Activated CD4-positive, alpha-beta memory T cell treated with anti-CD3 and anti-CD28 coated beads for 36 hours (primary cell): ENCODE measurements at regions not wholly inside any gene's neighbourhood (a gene's known extent, or its start where the extent isn't known, plus 50 kb on each side); places are given as distances from the start of the nearest gene placed in this dataset.

ENCODE experiments used
- CTCF ChIA-PET: fragments of 350-600 bp; sonication (Branson Sonifier 250); formaldehyde crosslinking; loops from one replicate; lab custom pipeline; 2021; ENCODE audit warnings: antibody characterized with exemption, inconsistent platforms; lab: Charles Lee
- POLR2A ChIA-PET: fragments of 350-600 bp; sonication (Branson Sonifier 250); formaldehyde crosslinking; loops from one replicate; lab custom pipeline; 2021; ENCODE audit warnings: antibody characterized with exemption; lab: Charles Lee
- DNase-seq: peaks from one replicate; pipeline ENCODE4 v3.0.0-alpha.2; 2020
- H3K27ac Mint-ChIP-seq: one replicate; pipeline ENCODE4 v1.8.0; 2021; ENCODE audit warnings: mixed read lengths
- H3K27me3 Mint-ChIP-seq: one replicate; pipeline ENCODE4 v1.8.0; 2021; ENCODE audit warnings: mixed read lengths
- H3K36me3 Mint-ChIP-seq: one replicate; pipeline ENCODE4 v1.8.0; 2021; ENCODE audit warnings: mixed read lengths
- H3K4me1 Mint-ChIP-seq: one replicate; pipeline ENCODE4 v1.8.0; 2021; ENCODE audit warnings: low read depth, mixed read lengths
- H3K4me3 Mint-ChIP-seq: one replicate; pipeline ENCODE4 v1.8.0; 2021; ENCODE audit warnings: mild to moderate bottlenecking, mixed read lengths
- H3K9me3 Mint-ChIP-seq: one replicate; pipeline ENCODE4 v1.8.0; 2021; ENCODE audit warnings: mixed read lengths
- intact Hi-C: fragments of 100-400 bp; cut with micrococcal nuclease; formaldehyde crosslinking; loops from one replicate; pipeline ENCODE4 v1.15.1; 2023

DNA sequence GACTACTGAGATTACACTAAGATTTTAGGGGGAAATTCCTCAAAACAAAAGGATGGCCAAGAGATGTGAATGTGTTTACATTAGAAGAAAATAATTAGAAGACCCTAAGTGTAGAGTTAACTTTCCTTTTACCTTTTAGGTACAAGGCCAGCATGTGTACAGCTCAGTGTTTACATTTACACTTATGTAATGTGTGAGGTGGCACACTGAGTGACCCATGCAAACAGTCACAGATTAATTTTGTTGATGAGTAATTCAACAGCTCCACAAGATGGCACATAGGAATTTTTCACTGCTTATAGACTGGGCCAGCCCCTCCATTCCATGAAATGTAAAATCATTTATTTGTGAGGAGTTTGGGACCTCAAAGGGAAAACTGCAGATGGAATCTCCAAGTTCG, 90.1 kb upstream of the SLC12A2 start:
- DNase-seq = no peak
- Mint-ChIP-seq H3K36me3 (peaks cover 11% of the 10 kb centered on the region), H3K4me1 (no peaks in the 10 kb centered on the region), H3K9me3 (peaks cover 13% of the 10 kb centered on the region), H3K4me3 (no peak overlapping the region), H3K27ac (no peak overlapping the region), H3K27me3 (no peaks in the 10 kb centered on the region)
- ChIA-PET CTCF (no interaction called here), POLR2A (no interaction called here)
- intact Hi-C loops = no loop called here

DNA sequence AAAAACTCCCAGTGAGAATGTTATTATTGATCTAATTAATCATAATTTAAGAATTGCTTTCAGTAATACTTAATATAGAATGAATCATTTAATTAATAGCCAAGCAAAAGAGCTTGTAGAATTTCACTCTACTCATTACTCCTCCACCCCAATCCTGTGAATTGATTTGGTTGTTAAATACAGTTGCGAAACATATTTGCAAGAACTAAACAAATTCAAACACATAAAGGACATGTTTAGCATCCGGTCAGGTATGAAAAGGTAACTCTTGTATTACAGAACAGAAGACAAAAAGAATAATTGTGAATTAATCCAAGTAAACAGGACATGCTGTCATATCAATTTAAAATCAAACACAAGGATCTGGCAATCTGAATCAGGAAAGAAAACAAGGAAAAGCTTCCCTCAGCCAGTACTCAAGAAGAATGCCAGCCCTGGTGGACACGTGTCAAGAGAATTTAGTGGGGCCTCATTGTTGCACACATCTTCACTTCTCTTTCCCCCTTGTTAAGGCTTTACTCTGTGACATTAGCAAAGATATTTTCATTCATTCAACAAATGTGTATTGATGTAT, 89.4 kb upstream of the SLC12A2 start:
- H3K4me1 Mint-ChIP-seq = no peaks in the 10 kb centered on the region
- POLR2A ChIA-PET = no interaction called here

DNA sequence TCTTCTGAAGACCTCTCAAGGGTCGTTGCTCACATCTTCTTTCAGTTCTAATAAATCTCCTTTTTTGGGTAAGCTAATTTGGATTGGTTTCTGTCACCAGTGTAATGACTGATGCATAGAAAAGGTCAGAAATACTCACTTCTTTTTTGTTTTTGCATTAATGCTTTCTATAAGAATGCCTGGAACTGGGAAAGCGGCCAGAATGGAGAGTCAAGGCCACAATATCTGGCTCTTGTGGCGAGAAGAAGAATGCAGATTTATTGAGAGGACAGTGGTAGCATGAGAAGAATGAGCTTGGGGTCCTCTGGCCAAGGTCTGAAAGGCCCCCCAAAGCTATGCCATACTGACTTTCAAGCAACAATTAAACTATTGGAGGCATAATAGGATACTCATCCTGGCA, 88.0 kb upstream of the SLC12A2 start:
- POLR2A ChIA-PET = no interaction called here
- H3K27ac Mint-ChIP-seq = no peak overlapping the region
- no peak overlapping the region for H3K4me3 Mint-ChIP-seq
- intact Hi-C loops = no loop called here
- H3K4me1 Mint-ChIP-seq = no peaks in the 10 kb centered on the region
- no peaks in the 10 kb centered on the region for H3K27me3 Mint-ChIP-seq
- no peak for DNase-seq
- peaks cover 11% of the 10 kb centered on the region for H3K36me3 Mint-ChIP-seq
- CTCF ChIA-PET = no interaction called here
- no peaks in the 10 kb centered on the region for H3K9me3 Mint-ChIP-seq

More for the DNA sequence above, 89.4 kb upstream of the SLC12A2 start:
- H3K27ac Mint-ChIP-seq = no peak overlapping the region
- DNase-seq = no peak
- intact Hi-C loops = no loop called here
- H3K27me3 Mint-ChIP-seq = no peaks in the 10 kb centered on the region
- H3K36me3 Mint-ChIP-seq = peaks cover 11% of the 10 kb centered on the region
- CTCF ChIA-PET = no interaction called here
- peaks cover 13% of the 10 kb centered on the region for H3K9me3 Mint-ChIP-seq
- H3K4me3 Mint-ChIP-seq = no peak overlapping the region

DNA sequence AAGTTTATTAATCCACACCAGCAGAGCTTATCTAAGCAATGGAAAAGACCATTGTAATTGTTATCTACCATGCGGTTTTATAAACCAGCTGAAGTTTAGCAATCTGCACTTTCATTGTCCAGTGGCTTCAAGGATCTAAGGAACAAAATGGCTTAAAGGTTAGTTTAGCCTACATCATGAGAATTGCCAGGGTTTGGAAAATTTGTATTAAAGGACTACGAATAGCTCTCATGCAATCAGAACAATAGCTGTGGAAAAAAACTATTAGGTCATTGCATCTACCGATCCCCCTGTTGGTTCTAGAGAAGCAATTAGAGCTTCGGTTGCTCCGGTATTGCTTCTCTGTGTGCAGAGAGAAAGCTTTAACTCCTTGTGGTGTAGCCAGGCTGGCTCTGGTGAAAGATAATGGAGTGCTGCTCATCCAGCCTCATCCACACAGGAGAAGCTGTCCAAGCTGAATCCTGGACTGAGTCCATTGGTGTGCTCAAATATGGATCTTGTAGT, 86.3 kb upstream of the SLC12A2 start:
- CTCF ChIA-PET = no interaction called here
- no peaks in the 10 kb centered on the region for H3K9me3 Mint-ChIP-seq
- H3K36me3 Mint-ChIP-seq = peaks cover 7% of the 10 kb centered on the region
- intact Hi-C loops = no loop called here
- H3K4me3 Mint-ChIP-seq = no peak overlapping the region
- no peaks in the 10 kb centered on the region for H3K27me3 Mint-ChIP-seq
- H3K27ac Mint-ChIP-seq = no peak overlapping the region
- no peak for DNase-seq
- POLR2A ChIA-PET = no interaction called here
- no peaks in the 10 kb centered on the region for H3K4me1 Mint-ChIP-seq

DNA sequence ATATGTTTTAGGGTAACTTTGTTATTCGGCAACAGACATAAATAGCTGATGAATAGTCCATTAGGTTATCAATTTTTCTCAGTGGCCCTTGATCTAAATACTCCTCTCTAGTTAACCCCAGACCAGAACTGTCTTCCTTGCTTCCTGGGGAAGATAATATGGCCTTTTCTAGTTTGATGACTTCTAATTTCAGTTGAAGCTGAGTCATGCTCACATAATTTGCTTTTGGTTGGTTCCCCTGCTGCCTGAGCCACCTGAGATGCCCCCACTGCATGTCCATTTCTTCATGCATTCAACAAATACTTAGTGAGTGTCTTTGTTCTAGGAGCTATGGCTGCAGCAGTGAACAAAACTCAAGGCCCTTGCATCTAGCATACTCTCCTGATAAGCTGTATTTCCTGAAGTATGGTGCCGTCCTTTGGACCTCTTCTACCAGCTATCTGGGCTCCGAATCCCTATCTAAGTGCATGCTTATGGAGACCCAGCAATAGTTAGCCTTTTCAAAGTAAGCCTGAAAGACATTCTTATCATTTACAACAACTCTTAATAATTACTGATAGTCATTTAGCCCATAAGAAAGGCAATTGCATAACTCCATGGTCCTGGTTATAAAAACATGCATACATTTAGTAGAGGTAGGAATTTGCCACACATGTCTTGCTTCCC, 84.5 kb upstream of the SLC12A2 start:
- no peaks in the 10 kb centered on the region for H3K4me1 Mint-ChIP-seq
- no peaks in the 10 kb centered on the region for H3K9me3 Mint-ChIP-seq
- H3K27ac Mint-ChIP-seq = no peak overlapping the region
- H3K27me3 Mint-ChIP-seq = no peaks in the 10 kb centered on the region
- ChIA-PET CTCF (no interaction called here), POLR2A (no interaction called here)
- peaks cover 5% of the 10 kb centered on the region for H3K36me3 Mint-ChIP-seq
- no peak for DNase-seq
- no peak overlapping the region for H3K4me3 Mint-ChIP-seq
- intact Hi-C loops = no loop called here

DNA sequence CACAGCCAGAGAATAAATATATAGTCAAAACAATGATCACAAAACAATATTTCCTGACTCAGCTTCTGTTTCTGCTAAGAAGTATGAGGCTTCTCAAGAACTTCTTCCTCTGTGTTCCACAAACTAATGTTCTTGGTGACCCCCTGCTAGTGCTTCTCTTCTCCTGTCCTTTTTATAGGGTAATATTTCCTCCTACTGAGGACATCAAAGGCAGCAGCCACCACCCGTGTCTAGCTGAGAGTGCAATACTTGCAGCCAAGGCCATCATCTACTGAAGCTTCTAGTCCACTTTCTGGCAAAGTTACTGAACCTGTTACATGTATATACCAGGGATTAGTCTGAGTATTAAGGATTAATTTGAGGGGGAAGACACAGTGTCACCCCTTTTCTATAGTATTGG, 83.7 kb upstream of the SLC12A2 start:
- H3K4me1 Mint-ChIP-seq = no peaks in the 10 kb centered on the region
- H3K27ac Mint-ChIP-seq = no peak overlapping the region
- DNase-seq = no peak
- ChIA-PET CTCF (no interaction called here), POLR2A (no interaction called here)
- intact Hi-C loops = no loop called here
- no peaks in the 10 kb centered on the region for H3K27me3 Mint-ChIP-seq
- H3K9me3 Mint-ChIP-seq = no peaks in the 10 kb centered on the region
- H3K36me3 Mint-ChIP-seq = peaks cover 5% of the 10 kb centered on the region
- no peak overlapping the region for H3K4me3 Mint-ChIP-seq

DNA sequence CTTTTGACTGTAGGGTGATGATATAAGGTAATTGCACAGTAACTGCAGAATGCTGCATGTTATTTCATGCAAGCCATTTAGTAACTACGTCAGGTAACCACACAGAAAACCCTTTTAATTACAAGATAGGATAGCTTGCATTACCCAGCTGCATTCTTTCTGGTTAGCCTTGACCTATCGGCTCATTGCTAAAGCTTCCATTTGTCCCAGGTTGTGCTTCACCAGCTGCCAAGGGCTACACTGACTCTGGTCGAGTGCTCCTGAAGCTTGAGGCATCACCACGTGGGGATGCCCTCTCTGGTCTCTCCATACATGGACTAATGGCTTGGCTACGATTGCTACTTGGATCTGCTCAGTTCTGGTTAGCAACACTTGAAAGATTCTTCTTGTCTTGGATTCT, 81.1 kb upstream of the SLC12A2 start:
- DNase-seq = no peak
- Mint-ChIP-seq H3K27ac (no peak overlapping the region), H3K9me3 (no peaks in the 10 kb centered on the region), H3K36me3 (peaks cover 5% of the 10 kb centered on the region), H3K4me3 (no peak overlapping the region), H3K27me3 (no peaks in the 10 kb centered on the region), H3K4me1 (no peaks in the 10 kb centered on the region)
- intact Hi-C loops = no loop called here
- CTCF ChIA-PET = no interaction called here
- POLR2A ChIA-PET = no interaction called here

DNA sequence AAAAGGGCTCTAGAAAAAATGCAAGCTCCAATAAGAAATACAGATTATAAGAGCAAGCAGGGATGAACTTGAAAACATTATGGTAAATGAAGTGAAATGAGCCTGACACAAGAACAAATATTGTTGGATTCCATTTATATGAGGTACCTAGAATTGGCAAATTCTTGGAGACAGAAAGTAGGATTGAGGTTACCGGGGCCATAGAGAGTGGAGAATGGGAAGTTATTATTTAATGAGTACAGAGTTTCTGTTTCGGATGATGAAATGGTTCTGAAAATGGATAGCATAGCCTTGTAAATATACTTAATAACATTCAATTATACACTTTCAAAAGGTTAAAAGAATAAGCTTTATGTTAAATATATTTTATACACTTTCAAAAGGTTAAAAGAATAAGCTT, 75.6 kb upstream of the SLC12A2 start:
- peaks cover 5% of the 10 kb centered on the region for H3K36me3 Mint-ChIP-seq
- DNase-seq = no peak
- ChIA-PET POLR2A (no interaction called here), CTCF (no interaction called here)
- H3K27ac Mint-ChIP-seq = no peak overlapping the region
- no peaks in the 10 kb centered on the region for H3K9me3 Mint-ChIP-seq
- no peaks in the 10 kb centered on the region for H3K4me1 Mint-ChIP-seq
- no peaks in the 10 kb centered on the region for H3K27me3 Mint-ChIP-seq
- H3K4me3 Mint-ChIP-seq = no peak overlapping the region
- intact Hi-C loops = no loop called here

DNA sequence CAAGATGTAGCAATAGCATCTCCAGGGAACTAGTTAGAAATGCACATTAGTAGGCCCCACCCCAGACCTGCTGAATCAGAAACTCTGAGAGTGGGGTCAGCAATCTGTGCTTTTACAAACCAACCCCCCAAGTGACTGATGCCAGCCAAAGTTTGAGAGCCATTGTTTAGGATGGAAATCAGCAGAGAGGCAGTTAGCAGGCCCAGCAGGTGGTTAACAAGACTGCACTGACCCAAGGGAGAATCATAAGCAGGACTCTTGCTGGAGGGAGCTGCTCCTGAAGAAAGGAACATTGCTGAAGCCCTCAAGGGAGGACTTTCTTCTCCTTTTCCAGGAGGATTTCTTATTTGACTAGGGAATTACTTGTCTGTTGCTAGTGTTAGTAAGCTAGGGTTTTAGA, 74.2 kb upstream of the SLC12A2 start:
- Mint-ChIP-seq H3K27me3 (no peaks in the 10 kb centered on the region), H3K9me3 (no peaks in the 10 kb centered on the region), H3K4me3 (no peak overlapping the region), H3K36me3 (no peaks in the 10 kb centered on the region), H3K4me1 (no peaks in the 10 kb centered on the region), H3K27ac (no peak overlapping the region)
- POLR2A ChIA-PET = no interaction called here
- CTCF ChIA-PET = no interaction called here
- intact Hi-C loops = no loop called here
- DNase-seq = no peak

DNA sequence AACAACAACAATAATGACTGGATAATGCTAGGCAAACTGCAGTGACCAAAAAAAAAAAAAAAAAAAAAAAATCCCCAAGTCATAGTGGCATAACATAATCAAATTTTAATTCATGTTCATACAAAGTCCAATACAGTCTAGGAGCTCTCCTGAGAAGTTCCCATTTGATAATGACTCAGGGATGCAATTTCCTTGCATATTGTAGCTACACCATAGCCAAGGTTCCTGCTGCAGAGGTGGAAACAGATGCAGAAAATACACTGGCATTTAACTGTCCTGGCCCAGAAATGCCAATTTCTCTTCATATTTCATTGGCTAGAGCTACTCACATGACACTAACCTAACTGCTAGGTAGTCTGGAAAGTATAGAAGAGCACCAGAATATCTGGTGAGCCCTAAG, 72.2 kb upstream of the SLC12A2 start:
- no peaks in the 10 kb centered on the region for H3K27me3 Mint-ChIP-seq
- intact Hi-C loops = no loop called here
- no peaks in the 10 kb centered on the region for H3K36me3 Mint-ChIP-seq
- no peaks in the 10 kb centered on the region for H3K4me1 Mint-ChIP-seq
- CTCF ChIA-PET = no interaction called here
- no peak overlapping the region for H3K4me3 Mint-ChIP-seq
- H3K9me3 Mint-ChIP-seq = no peaks in the 10 kb centered on the region
- H3K27ac Mint-ChIP-seq = no peak overlapping the region
- DNase-seq = no peak
- POLR2A ChIA-PET = no interaction called here

DNA sequence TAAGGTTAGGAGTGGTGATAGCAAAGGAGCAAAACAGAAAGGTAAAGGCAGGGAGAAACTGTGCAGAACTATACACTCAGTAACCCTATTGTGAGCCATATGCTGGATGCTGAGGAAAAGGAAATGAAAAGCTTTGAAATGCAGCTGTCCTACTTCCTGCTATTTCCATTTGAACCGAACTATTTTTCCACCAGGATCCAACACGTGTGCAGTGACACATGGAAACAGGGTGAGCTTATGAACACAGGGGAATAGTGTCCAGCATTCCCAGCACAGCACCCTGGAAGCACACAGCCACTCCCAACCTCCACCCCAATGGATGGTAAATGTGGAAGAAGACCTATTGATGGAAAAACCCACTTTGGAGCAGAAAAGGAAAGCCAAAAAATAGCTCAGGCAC, 69.0 kb upstream of the SLC12A2 start:
- Mint-ChIP-seq H3K4me3 (no peak overlapping the region), H3K4me1 (no peaks in the 10 kb centered on the region), H3K9me3 (no peaks in the 10 kb centered on the region), H3K27ac (no peak overlapping the region), H3K36me3 (no peaks in the 10 kb centered on the region), H3K27me3 (no peaks in the 10 kb centered on the region)
- intact Hi-C loops = no loop called here
- CTCF ChIA-PET = no interaction called here
- no peak for DNase-seq
- POLR2A ChIA-PET = no interaction called here

DNA sequence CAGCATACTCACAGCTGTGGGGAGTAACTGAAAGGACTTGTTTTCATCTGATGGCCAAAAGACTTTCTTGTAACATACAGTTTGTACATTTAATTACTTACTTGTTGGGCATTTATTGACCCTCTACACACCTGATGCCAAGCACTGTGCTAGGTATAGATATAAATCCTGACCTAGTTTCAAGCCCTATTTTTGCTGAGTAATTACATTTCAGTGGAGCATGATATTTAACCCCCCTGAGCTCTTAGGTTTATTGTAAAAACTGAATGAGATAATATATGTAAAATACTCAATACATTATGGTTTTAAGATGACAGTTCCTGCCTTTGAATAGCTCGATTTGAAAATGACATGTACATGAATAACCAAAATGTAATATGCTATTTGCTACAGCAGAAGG, 68.1 kb upstream of the SLC12A2 start:
- CTCF ChIA-PET = no interaction called here
- Mint-ChIP-seq H3K36me3 (no peaks in the 10 kb centered on the region), H3K4me1 (no peaks in the 10 kb centered on the region), H3K27me3 (no peaks in the 10 kb centered on the region), H3K9me3 (no peaks in the 10 kb centered on the region), H3K27ac (no peak overlapping the region), H3K4me3 (no peak overlapping the region)
- intact Hi-C loops = no loop called here
- POLR2A ChIA-PET = no interaction called here
- no peak for DNase-seq

DNA sequence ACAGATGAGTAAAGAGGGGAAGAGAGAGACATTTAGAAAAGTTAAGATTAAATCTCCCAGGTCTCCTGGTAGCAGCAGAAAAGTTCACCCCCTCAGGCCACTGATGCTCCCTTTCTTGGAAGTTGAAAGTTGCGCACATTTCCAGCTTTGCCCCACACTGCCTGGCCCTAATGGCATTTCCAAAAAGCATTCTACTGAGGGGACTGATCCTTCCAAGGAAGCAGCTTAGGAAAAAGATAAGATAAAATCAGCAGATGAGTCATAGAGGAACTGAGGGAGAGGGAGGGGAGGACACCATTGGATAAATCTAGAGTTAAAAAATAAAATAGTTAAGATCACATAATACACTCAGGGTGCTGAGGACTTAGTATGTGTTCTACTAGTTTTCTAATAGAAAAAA, 67.6 kb upstream of the SLC12A2 start:
- Mint-ChIP-seq H3K4me3 (no peak overlapping the region), H3K27me3 (no peaks in the 10 kb centered on the region), H3K36me3 (no peaks in the 10 kb centered on the region), H3K27ac (no peak overlapping the region), H3K4me1 (no peaks in the 10 kb centered on the region), H3K9me3 (no peaks in the 10 kb centered on the region)
- intact Hi-C loops = no loop called here
- DNase-seq = no peak
- ChIA-PET CTCF (no interaction called here), POLR2A (no interaction called here)
